HG03354 (cell line): ENCODE measurements at regions not wholly inside any gene's neighbourhood (a gene's known extent, or its start where the extent isn't known, plus 50 kb on each side); places are given as distances from the start of the nearest gene placed in this dataset.

ENCODE experiments used
- ATAC-seq: cut with Tn5 transposase; IDR thresholded peaks from one replicate; pipeline ENCODE4 v1.9.1; 2021; ENCODE audit warnings: mild to moderate bottlenecking; ENCODE audit not compliant: unreplicated experiment, poor library complexity, severe bottlenecking

GRCh38 chr1:56291374-56291919 is 287.9 kb downstream of the PLPP3 start:
- no peak for ATAC-seq

DNA sequence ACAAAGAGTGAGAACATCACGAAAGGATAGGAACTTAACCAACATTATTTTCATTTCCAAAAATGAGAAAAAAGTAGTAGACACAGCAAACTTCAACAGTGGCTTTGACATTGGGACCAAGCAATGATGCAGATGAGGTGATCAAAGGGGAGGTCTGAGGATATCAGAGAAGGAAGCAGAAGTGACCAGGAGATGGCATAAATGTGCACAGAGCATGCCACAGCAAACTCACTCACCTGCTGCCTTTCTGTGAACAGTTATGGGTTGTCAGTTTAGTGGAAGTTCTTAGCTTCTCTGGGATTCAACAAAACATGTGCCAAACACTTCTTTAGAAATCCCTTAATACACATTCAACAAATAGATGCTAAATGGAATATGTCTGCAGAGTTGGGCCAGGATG is 290.1 kb downstream of the PLPP3 start:
- ATAC-seq = no peak

- no peak for ATAC-seq
Measured at GRCh38 chr1:56287721-56288120, 291.6 kb downstream of the PLPP3 start.

DNA sequence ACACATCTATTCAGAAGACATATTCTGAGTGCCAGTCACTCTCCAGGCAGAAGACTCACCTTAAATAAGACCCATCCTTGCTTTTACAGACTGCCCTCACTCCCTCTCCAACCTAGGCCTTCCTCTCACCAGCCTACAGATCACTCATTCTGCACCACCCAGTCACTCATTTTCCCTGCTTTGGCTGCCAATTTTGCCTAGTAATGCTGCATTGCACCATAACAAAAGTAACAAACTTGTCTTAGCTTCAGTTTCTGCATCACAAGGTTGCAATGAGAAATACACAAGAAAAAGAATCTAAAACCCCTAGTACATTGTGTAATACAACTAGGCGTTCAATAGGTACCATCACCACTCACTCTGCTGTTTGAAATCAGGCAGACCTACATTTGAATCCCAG is 292.4 kb downstream of the PLPP3 start:
- ATAC-seq = no peak

GRCh38 chr1:56286506-56286905 is 292.9 kb downstream of the PLPP3 start:
- no peak for ATAC-seq

DNA sequence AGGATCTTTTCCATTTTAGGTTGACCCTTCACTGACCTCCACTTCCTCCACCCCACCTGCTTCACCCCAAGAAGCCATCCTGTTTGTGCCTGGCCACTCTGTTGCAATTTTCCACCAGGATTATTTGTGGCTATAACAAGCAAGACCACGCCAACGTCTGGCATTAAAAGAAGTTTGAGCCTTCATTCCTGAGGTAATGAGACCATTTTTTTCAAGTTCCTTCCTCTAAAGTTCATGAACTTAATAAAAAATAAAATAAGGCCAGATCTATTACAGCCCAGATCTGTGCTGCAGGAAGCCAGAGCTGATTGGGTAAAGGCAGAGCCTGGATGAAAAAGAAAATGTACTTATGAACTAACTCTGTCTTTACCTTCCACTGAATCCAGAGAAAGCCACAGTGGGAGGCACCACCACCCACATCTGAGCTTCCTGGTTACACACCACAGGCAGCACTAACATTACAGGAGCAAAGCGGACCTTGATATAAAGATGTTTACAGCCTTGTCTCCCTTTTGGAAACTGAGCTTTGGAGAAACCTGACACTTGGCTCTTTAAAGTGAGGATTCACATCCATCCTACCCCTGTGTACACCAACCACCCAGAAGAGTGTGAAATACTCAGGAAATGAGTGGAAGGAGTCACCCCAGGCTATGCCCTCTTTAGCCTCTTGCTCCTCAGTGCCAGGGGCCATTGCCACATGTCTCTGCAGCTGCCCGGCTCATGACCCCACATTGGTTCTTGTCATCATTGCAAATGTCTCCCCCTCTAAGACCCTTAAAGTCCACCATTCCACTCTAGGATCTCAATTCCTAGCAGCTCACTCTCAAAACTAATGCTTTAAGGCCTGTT is 293.6 kb downstream of the PLPP3 start:
- ATAC-seq = no peak

DNA sequence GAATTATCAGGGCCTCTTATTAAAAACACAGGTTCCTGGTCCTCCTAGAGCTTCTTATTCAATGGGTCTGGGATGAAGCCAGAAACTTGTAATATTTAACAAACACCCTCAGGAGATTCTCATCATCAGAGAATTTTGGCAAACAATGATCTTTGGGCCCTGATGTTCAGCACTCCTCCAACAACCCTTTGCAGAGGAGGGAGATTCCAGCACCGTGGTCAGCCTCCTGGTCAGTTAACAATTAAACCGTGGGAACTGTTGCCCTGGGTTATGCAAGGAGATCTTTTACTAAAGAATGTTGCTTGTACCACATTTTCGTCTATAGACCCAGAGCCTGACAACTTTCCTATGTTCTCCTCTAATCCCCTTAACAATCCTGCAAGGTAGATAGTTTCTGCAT is 294.4 kb downstream of the PLPP3 start:
- no peak for ATAC-seq

DNA sequence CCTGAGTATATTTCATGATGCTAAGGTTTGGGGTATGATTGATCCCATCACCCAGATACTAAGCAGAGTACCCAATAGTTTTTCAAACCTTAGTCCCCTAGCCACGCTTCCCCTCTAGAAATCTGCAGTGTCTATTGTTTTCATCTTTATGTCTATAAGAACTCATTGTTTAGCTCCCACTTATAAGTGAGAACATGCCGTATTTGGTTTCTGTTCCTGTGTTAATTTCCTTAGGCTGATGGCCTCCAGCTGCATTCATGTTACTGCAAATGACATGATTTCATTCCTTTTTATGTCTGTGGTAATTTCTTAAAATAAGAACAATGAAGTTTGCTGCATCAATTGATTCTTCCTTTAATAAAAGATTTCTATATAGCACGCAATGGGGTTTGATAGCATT is 301.3 kb downstream of the PLPP3 start:
- ATAC-seq = no peak

DNA sequence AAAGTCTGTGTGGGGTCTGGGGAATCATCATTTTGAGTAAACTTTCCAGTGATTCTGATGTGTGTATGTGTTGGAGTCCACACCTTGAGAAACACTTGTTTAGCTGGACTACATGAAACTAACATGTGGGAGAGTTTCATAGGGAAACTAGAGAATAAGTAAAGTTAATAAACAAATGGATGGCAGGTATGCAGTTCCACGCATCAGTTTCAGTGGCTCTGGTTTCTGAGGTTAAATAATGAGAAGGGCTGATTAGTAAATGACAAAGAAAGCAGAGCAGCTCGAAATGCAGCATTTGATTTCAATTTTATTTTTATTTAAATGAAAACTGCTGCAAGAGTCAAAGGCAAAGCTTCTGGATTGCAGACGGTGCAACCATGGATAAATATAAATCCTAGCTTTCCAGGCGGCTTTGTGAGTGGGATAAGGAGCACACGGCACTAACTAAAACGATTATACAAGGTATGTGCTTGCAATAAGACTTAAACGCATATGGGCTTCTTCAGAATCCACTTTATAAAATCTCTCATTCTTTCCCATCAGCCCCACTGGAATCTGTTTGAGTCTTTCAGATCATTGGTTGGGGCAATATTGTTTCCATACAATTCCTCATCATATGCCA is 310.7 kb downstream of the PLPP3 start:
- ATAC-seq = no peak

DNA sequence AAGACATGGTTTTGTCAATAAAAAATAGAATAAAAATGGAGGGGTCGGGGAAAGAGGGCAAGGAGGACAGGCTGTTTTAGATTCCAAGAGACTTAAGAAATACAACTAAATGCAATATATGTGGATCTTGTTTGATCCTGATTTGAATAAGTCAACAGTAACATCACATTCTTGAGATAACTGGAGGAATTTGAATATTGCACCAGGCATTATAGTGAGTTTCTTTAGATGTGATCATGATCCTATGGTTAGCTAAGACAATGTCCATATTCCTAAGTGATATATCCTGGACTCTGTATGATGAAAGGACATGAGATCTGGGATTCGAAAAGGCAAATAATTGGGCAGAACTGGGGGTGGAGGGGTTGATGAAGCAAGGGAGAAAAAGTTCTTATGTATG is 311.8 kb downstream of the PLPP3 start:
- ATAC-seq = no peak

GRCh38 chr1:56266359-56266758 is 313.0 kb downstream of the PLPP3 start:
- ATAC-seq = no peak

- no peak for ATAC-seq
Measured at GRCh38 chr1:56265216-56265615, 314.1 kb downstream of the PLPP3 start.

- no peak for ATAC-seq
Measured at GRCh38 chr1:56263908-56264307, 315.5 kb downstream of the PLPP3 start.

DNA sequence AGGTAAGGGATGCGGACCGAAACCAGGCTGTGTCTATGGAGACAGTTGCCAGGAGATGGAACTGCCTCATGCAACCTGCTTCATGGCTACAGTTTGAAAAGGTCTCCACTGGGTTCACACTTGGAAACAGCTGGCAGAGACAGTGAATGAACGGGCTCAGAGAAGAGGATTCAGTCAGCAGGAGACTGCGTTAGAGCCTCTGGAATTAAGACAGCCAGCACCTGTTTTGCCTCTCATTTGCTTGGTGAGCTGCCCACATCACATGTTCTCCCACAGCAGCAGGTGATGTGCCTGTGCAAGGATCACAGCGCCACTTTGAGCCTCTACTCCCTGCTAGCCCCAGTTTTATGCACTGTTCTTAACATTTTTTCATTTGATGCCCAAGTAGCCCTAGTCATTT is 321.0 kb downstream of the PLPP3 start:
- ATAC-seq = no peak

- no peak for ATAC-seq
Measured at GRCh38 chr1:56257726-56258125, 321.6 kb downstream of the PLPP3 start.

GRCh38 chr1:56256153-56257000 is 323.0 kb downstream of the PLPP3 start:
- no peak for ATAC-seq

DNA sequence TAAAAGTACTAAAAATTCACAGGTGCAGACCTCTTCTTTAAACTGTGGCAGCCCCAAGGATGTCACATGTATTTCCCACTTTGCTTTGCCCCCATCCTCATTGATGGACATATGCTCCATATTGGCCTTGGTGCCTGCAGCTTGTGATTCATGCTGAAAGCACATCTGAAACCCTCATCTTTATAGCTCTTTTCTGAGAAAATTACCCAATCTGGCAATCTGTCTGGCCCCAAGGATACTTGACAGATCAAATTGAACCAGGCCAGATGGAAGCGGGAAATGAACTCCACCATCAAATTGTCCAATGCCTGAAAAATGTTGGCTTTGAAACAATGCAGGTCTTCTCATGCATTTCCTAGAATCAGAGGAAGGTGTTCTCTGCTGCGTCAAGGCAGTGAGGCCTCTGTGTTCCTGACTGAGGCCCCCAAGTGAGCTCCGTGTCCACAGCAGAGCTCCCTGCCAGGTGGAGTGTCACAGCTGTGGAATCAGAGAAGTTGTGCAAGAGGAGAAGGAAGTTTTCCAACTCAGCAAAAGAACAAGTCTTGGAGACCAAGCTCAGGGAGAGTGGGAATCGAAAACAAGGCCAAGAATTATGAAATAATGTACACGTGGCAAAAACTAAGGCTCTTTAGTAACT is 323.7 kb downstream of the PLPP3 start:
- ATAC-seq = no peak

DNA sequence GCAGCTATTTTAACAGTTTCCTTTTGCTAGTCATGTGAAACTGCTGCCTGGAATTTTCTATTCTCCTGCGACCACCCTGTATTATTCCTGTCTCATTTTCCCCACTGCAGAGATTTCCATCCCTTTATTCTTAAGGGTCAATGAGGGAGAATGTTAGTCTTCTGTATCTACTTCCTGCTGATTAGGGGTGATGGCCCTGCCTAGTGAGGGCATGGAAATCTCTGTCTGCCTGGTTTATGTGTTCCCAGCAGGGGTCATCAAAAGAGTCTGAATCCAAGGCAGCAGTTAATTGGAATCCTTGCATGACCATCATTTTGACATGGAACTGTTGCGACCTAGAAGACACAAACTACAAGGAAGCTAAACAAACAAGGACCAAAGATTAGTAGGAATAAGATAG is 325.2 kb downstream of the PLPP3 start:
- no peak for ATAC-seq

DNA sequence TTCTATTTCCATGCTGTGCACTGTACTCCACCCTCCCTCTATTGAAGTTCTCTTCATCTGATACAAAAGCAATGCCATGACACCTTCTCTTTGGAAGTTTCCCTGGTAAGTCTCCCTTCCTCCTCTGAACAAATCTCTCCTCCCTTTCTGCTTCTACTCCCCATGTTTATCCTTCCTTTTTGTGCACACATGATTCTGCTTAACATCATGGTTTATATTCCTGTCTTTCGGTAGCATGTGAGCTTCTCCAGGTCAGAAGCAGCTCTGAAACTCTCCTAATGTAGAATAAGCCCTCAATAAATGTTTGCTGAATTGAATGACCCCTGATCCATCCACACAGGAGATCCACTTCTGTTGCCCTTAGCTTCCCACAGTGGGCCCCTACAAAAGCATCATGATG is 328.6 kb downstream of the PLPP3 start:
- ATAC-seq = no peak

DNA sequence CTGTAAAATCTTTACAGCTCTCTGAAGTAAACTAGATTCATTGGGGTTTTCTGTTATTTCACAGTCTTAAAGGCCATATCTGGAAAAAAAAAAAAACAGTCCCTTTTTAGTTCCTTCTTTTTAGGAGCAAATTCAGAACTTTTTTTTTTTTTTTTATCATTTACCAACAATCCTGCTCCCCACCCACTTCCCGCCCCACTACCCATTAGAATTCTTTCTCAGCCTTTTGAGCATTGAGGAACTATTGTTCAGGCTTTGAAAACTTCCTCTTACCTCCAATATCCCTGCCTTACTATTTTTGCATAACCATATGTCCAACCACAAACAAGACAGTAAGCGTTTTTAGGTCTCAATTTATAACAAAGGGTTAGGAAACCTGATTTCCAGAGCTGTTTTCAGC is 330.1 kb downstream of the PLPP3 start:
- ATAC-seq = no peak
